ENCODE measurements at regions not wholly inside any gene's neighbourhood (a gene's known extent, or its start where the extent isn't known, plus 50 kb on each side); places are given as distances from the start of the nearest gene placed in this dataset.
A peak's percentile ranks its signal among the peaks of the same experiment; 100 is the strongest.

DNA sequence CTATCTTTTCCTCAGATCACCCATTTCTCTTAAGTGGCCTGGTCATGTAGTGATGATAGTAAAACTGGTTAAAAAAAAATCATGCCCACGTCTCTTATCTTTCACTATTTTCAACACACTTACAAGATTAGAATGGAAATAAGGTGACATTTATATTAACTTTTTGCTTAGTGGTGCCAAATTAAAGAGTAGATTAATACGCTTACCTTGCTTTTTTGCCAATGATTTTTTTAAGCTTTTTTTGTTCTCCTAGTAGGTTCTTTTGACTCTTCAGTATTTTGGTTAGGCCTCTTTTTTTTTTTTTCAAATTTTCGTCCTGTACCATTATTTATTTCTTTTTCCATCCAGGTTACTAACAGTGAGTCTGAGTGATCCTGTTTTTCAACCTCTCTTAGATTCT lies 147.9 kb downstream of the PTCSC3 start:
- Mint-ChIP-seq H3K36me3 (no peaks in the 10 kb centered on the region), H3K4me1 (peaks cover under 1% of the 10 kb centered on the region), H3K27me3 (ENCODE audit: insufficient read depth, low read depth) (peaks cover 6% of the 10 kb centered on the region), H3K27ac (no peak overlapping the region), H3K9me3 (no peaks in the 10 kb centered on the region), H3K4me3 (no peak overlapping the region)
- DNase-seq (ENCODE audit: low spot score) = no peak
- TF ChIP-seq EZH2phosphoT487 (IDR thresholded peaks at IDR 0.05) = no peak
- TF ChIP-seq EZH2 (IDR thresholded peaks at IDR 0.05) = no peak
- TF ChIP-seq, protein P1, sequence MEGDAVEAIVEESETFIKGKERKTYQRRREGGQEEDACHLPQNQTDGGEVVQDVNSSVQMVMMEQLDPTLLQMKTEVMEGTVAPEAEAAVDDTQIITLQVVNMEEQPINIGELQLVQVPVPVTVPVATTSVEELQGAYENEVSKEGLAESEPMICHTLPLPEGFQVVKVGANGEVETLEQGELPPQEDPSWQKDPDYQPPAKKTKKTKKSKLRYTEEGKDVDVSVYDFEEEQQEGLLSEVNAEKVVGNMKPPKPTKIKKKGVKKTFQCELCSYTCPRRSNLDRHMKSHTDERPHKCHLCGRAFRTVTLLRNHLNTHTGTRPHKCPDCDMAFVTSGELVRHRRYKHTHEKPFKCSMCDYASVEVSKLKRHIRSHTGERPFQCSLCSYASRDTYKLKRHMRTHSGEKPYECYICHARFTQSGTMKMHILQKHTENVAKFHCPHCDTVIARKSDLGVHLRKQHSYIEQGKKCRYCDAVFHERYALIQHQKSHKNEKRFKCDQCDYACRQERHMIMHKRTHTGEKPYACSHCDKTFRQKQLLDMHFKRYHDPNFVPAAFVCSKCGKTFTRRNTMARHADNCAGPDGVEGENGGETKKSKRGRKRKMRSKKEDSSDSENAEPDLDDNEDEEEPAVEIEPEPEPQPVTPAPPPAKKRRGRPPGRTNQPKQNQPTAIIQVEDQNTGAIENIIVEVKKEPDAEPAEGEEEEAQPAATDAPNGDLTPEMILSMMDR (IDR thresholded peaks at IDR 0.05) = no peak
- H4K20me1 ChIP-seq (ENCODE audit: low read depth) = no peaks in the 10 kb centered on the region
- H3K9ac ChIP-seq = no peak overlapping the region
- no peak overlapping the region for H3K27ac ChIP-seq
- H3K36me3 ChIP-seq = no peaks in the 10 kb centered on the region
- H3K4me1 ChIP-seq = peaks cover 6% of the 10 kb centered on the region
- no peak overlapping the region for H3K4me2 ChIP-seq
- H3K4me3 ChIP-seq = no peak overlapping the region
- no peaks in the 10 kb centered on the region for H3K9me3 ChIP-seq (ENCODE audit: low read depth)
- H3F3A ChIP-seq (ENCODE audit: low read depth) = peaks cover under 1% of the 10 kb centered on the region
- no peaks in the 10 kb centered on the region for H3K79me2 ChIP-seq (ENCODE audit: low read depth)
- H3K27me3 ChIP-seq = no peaks in the 10 kb centered on the region
- H2AFZ ChIP-seq (replicated peaks) = no peak overlapping the region

DNA sequence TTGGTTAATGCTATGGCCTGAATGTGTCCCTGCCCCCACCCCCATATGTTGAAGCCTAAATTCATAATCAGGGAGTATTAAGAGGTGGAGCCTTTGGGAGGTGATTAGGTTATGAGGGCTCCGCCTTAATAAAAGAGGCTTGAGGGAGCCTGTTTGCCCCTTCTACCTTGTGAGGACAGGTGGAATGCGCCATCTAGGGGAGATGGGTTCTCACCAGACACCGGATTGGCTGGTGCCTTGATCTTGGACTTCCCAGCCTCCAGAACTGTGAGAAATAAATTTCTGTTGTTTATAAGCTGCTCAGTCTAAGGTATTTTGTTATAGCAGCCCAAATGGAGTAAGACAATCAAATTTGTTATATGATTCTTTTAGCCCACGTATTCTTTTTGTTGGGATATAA lies 148.3 kb downstream of the PTCSC3 start:
- H3K79me2 ChIP-seq (ENCODE audit: low read depth) = no peaks in the 10 kb centered on the region
- H3K9ac ChIP-seq = no peak overlapping the region
- Mint-ChIP-seq H3K27ac (no peak overlapping the region), H3K9me3 (no peaks in the 10 kb centered on the region), H3K27me3 (ENCODE audit: insufficient read depth, low read depth) (peaks cover 6% of the 10 kb centered on the region), H3K4me1 (peaks cover 3% of the 10 kb centered on the region), H3K36me3 (no peaks in the 10 kb centered on the region), H3K4me3 (no peak overlapping the region)
- H3K4me3 ChIP-seq = no peak overlapping the region
- no peak for DNase-seq (ENCODE audit: low spot score)
- H3K27ac ChIP-seq = no peak overlapping the region
- no peak overlapping the region for H2AFZ ChIP-seq (replicated peaks)
- H3K9me3 ChIP-seq (ENCODE audit: low read depth) = no peaks in the 10 kb centered on the region
- H3K27me3 ChIP-seq = no peaks in the 10 kb centered on the region
- peaks cover 5% of the 10 kb centered on the region for H3F3A ChIP-seq (ENCODE audit: low read depth)
- peaks cover 10% of the 10 kb centered on the region for H3K4me1 ChIP-seq
- no peak overlapping the region for H3K4me2 ChIP-seq
- H4K20me1 ChIP-seq (ENCODE audit: low read depth) = no peaks in the 10 kb centered on the region
- H3K36me3 ChIP-seq = no peaks in the 10 kb centered on the region
- no peak for TF ChIP-seq EZH2phosphoT487 (IDR thresholded peaks at IDR 0.05)
- TF ChIP-seq, protein P1 (IDR thresholded peaks at IDR 0.05) = peak; percentile 27

DNA sequence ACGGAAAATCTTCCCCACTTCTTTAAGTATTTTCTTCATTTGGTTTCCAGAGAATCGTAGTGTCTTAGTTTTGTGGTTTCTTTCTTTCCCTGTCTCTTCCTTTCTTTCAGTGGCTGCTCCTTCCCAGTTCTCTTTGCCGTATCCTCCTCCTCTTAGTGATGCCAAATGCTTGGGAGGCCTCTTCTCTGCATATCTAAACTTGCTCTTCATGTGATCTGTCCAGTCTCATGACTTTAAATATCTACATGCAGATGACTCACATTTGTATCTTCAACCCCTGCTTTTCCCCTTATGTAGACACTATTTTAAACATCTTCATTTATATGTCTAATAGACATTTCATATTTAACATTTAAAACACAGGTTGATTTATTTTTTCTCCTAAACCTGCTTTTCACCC lies 149.2 kb downstream of the PTCSC3 start:
- no peak for DNase-seq (ENCODE audit: low spot score)
- peaks cover 19% of the 10 kb centered on the region for H3K4me1 ChIP-seq
- no peaks in the 10 kb centered on the region for H4K20me1 ChIP-seq (ENCODE audit: low read depth)
- no peaks in the 10 kb centered on the region for H3K79me2 ChIP-seq (ENCODE audit: low read depth)
- Mint-ChIP-seq H3K27me3 (ENCODE audit: insufficient read depth, low read depth) (peaks cover 6% of the 10 kb centered on the region), H3K4me1 (peaks cover 11% of the 10 kb centered on the region), H3K36me3 (no peaks in the 10 kb centered on the region), H3K27ac (no peak overlapping the region), H3K9me3 (no peaks in the 10 kb centered on the region), H3K4me3 (no peak overlapping the region)
- H3K4me2 ChIP-seq = no peak overlapping the region
- H3K4me3 ChIP-seq = no peak overlapping the region
- H3F3A ChIP-seq (ENCODE audit: low read depth) = peaks cover 12% of the 10 kb centered on the region
- no peak overlapping the region for H2AFZ ChIP-seq (replicated peaks)
- no peaks in the 10 kb centered on the region for H3K27me3 ChIP-seq
- TF ChIP-seq, protein P1 (IDR thresholded peaks at IDR 0.05) = no peak
- TF ChIP-seq EZH2 (IDR thresholded peaks at IDR 0.05) (no peak), EZH2phosphoT487 (IDR thresholded peaks at IDR 0.05) (no peak)
- no peak overlapping the region for H3K27ac ChIP-seq
- no peak overlapping the region for H3K9ac ChIP-seq
- no peaks in the 10 kb centered on the region for H3K9me3 ChIP-seq (ENCODE audit: low read depth)
- no peaks in the 10 kb centered on the region for H3K36me3 ChIP-seq
